WTC11 (cell line): ENCODE measurements at regions not wholly inside any gene's neighbourhood (a gene's known extent, or its start where the extent isn't known, plus 50 kb on each side); places are given as distances from the start of the nearest gene placed in this dataset.

Experiments
- ATAC-seq: fragments of 200-7000 bp; cut with Tn5 transposase; 2 replicates; pipeline ENCODE4 v1.10.0; 2021; ENCODE audit warnings: mild to moderate bottlenecking, moderate library complexity
- CTCF ChIA-PET: fragments of 300-600 bp; sonication (Branson Sonifier 250); formaldehyde crosslinking; loops from one replicate; lab custom pipeline; 2021; ENCODE audit warnings: antibody characterized with exemption; lab: Charles Lee
- POLR2A ChIA-PET: fragments of 350-600 bp; sonication (Branson Sonifier 250); formaldehyde crosslinking; loops from one replicate; lab custom pipeline; 2021; ENCODE audit warnings: antibody characterized with exemption; lab: Charles Lee
- DNase-seq: peaks from one replicate; pipeline ENCODE4 v3.0.0; 2021; ENCODE audit warnings: low spot score
- H3K27ac Mint-ChIP-seq: 2 replicates; pipeline ENCODE4 v1.8.0; 2021; ENCODE audit warnings: mixed read lengths
- H3K27me3 Mint-ChIP-seq: 2 replicates; pipeline ENCODE4 v1.8.0; 2021; ENCODE audit warnings: low read depth, mild to moderate bottlenecking, moderate library complexity, mixed read lengths
- H3K36me3 Mint-ChIP-seq: 2 replicates; pipeline ENCODE4 v1.8.0; 2021; ENCODE audit warnings: mixed read lengths
- H3K4me1 Mint-ChIP-seq: 2 replicates; pipeline ENCODE4 v1.8.0; 2022; ENCODE audit warnings: mixed read lengths
- H3K4me3 Mint-ChIP-seq: 2 replicates; pipeline ENCODE4 v1.8.0; 2021; ENCODE audit warnings: mild to moderate bottlenecking, moderate library complexity, mixed read lengths
- H3K9me3 Mint-ChIP-seq: 2 replicates; pipeline ENCODE4 v1.8.0; 2021; ENCODE audit warnings: mixed read lengths
- CREM ChIP-seq: sonication (generic); formaldehyde crosslinking; IDR thresholded peaks from 2 replicates; pipeline ENCODE4 v1.8.1; 2022; ENCODE audit warnings: mild to moderate bottlenecking, missing genetic modification reagents, moderate library complexity
- CTCF ChIP-seq: fragments of 200-600 bp; IDR thresholded peaks from 2 replicates; pipeline ENCODE4 v1.8.0; 2022; ENCODE audit warnings: antibody characterized with exemption
- EMX1 ChIP-seq: fragments of 250-450 bp; sonication (Bioruptor Pico); IDR thresholded peaks from 2 replicates; pipeline ENCODE4 v1.8.0; 2021; ENCODE audit warnings: mild to moderate bottlenecking
- FOXP1 ChIP-seq: sonication (generic); formaldehyde crosslinking; IDR thresholded peaks from 2 replicates; pipeline ENCODE4 v1.8.0; 2022; ENCODE audit warnings: missing genetic modification reagents, mild to moderate bottlenecking, moderate library complexity, borderline replicate concordance
- FOXP4 ChIP-seq: sonication (generic); formaldehyde crosslinking; IDR thresholded peaks from 2 replicates; pipeline ENCODE4 v1.8.0; 2022; ENCODE audit warnings: mild to moderate bottlenecking, missing genetic modification reagents
- GABPB1 ChIP-seq: sonication (generic); formaldehyde crosslinking; IDR thresholded peaks from 2 replicates; pipeline ENCODE4 v1.8.1; 2023; ENCODE audit warnings: mild to moderate bottlenecking, missing genetic modification reagents
- HMGA2 ChIP-seq: fragments of 250-450 bp; sonication (Bioruptor Pico); IDR thresholded peaks from 2 replicates; pipeline ENCODE4 v1.4.0; 2021; ENCODE audit warnings: mild to moderate bottlenecking, moderate library complexity
- KAT7 ChIP-seq: sonication (generic); formaldehyde crosslinking; IDR thresholded peaks from 2 replicates; pipeline ENCODE4 v1.8.1; 2023; ENCODE audit warnings: missing genetic modification reagents, mild to moderate bottlenecking, borderline replicate concordance
- NFE2L1 ChIP-seq: sonication (generic); formaldehyde crosslinking; IDR thresholded peaks from 2 replicates; pipeline ENCODE4 v1.8.1; 2023; ENCODE audit warnings: missing genetic modification reagents
- NR1H2 ChIP-seq: sonication (generic); formaldehyde crosslinking; IDR thresholded peaks from 2 replicates; pipeline ENCODE4 v1.9.0; 2021; ENCODE audit warnings: mild to moderate bottlenecking, moderate library complexity, missing genetic modification reagents
- RORB ChIP-seq: fragments of 250-450 bp; sonication (Bioruptor Pico); IDR thresholded peaks from 2 replicates; pipeline ENCODE4 v1.9.0; 2021; ENCODE audit warnings: mild to moderate bottlenecking
- STAT6 ChIP-seq: sonication (generic); formaldehyde crosslinking; conservative IDR thresholded peaks from 2 replicates; pipeline ENCODE4 v1.8.1; 2023; ENCODE audit warnings: mild to moderate bottlenecking, low read depth, missing genetic modification reagents, moderate library complexity
- ZMAT4 ChIP-seq: fragments of 250-450 bp; sonication (Bioruptor Pico); IDR thresholded peaks from 2 replicates; pipeline ENCODE4 v1.9.0; 2021; ENCODE audit warnings: mild to moderate bottlenecking
- ZNF121 ChIP-seq: sonication (generic); formaldehyde crosslinking; IDR thresholded peaks from 2 replicates; pipeline ENCODE4 v1.8.0; 2023; ENCODE audit warnings: missing genetic modification reagents
- ZNF219 ChIP-seq: sonication (generic); formaldehyde crosslinking; IDR thresholded peaks from 2 replicates; pipeline ENCODE4 v1.8.0; 2023; ENCODE audit warnings: missing genetic modification reagents, mild to moderate bottlenecking, borderline replicate concordance
- ZNF263 ChIP-seq: sonication (generic); formaldehyde crosslinking; IDR thresholded peaks from 2 replicates; pipeline ENCODE4 v1.8.1; 2022; ENCODE audit warnings: low read depth, mild to moderate bottlenecking, moderate library complexity, missing genetic modification reagents
- ZNF396 ChIP-seq: fragments of 250-450 bp; sonication (Bioruptor Pico); IDR thresholded peaks from 2 replicates; pipeline ENCODE4 v1.8.0; 2021; ENCODE audit warnings: mild to moderate bottlenecking, moderate library complexity, borderline replicate concordance
- ZNF671 ChIP-seq: fragments of 250-450 bp; sonication (Bioruptor Pico); IDR thresholded peaks from 2 replicates; pipeline ENCODE4 v1.8.0; 2021; ENCODE audit warnings: mild to moderate bottlenecking
- TF ChIP-seq, protein P1 (sequence below): sonication (generic); formaldehyde crosslinking; IDR thresholded peaks from 2 replicates; pipeline ENCODE4 v1.8.0; 2022; ENCODE audit warnings: mild to moderate bottlenecking, missing genetic modification reagents
- TF ChIP-seq, protein P2 (sequence below): fragments of 250-450 bp; sonication (Bioruptor Pico); IDR thresholded peaks from 2 replicates; pipeline ENCODE4 v1.9.0; 2021; ENCODE audit warnings: mild to moderate bottlenecking

DNA sequence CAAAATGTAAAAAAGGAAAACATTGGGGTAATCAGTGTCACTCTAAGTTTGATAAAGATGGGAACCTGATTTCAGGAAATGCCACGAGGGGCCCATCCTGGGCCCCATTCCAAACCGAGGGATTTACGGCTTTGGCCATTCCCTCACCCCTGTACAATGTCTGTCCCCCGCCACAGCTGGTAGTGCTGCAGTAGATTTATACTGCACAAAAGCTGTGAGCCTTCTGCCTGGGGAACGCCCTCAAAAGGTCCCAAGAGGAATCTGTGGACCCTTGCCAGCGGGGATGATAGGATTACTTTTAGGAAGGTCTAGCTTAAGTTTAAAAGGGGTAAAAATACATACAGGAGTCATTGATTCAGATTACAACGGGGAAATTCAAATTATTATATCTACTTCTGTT is 173.4 kb upstream of the SGCG start:
- H3K9me3 Mint-ChIP-seq, result peaks cover 42% of the 10 kb centered on the region
- ATAC-seq, result no peak
- DNase-seq, result no peak
- peaks cover 19% of the 10 kb centered on the region for H3K4me1 Mint-ChIP-seq
- ChIA-PET CTCF (interaction anchor here (0.9 kb wide), 1 partner anchor 13 kb away, joined by 3 read pairs; no protein-coding TSS in a partner anchor), POLR2A (no interaction called here)
- no peak overlapping the region for H3K4me3 Mint-ChIP-seq
- TF ChIP-seq ZNF121 (CRISPR knock-in tag) (no peak), FOXP1 (CRISPR knock-in tag) (no peak), NFE2L1 (no peak), CTCF (no peak), CREM (CRISPR knock-in tag) (no peak), FOXP4 (CRISPR knock-in tag) (no peak), NR1H2 (CRISPR knock-in tag) (no peak), KAT7 (CRISPR knock-in tag) (no peak), ZNF219 (CRISPR knock-in tag) (no peak), GABPB1 (CRISPR knock-in tag) (no peak), ZNF263 (CRISPR knock-in tag) (no peak), HMGA2 (CRISPR knock-in tag) (no peak), RORB (CRISPR knock-in tag) (no peak), ZNF671 (CRISPR knock-in tag) (no peak), ZNF396 (CRISPR knock-in tag) (no peak), STAT6 (CRISPR knock-in tag) (no peak), EMX1 (CRISPR knock-in tag) (no peak)
- TF ChIP-seq, protein P1, sequence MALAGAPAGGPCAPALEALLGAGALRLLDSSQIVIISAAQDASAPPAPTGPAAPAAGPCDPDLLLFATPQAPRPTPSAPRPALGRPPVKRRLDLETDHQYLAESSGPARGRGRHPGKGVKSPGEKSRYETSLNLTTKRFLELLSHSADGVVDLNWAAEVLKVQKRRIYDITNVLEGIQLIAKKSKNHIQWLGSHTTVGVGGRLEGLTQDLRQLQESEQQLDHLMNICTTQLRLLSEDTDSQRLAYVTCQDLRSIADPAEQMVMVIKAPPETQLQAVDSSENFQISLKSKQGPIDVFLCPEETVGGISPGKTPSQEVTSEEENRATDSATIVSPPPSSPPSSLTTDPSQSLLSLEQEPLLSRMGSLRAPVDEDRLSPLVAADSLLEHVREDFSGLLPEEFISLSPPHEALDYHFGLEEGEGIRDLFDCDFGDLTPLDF (CRISPR knock-in tag), result no peak
- no peak overlapping the region for H3K27ac Mint-ChIP-seq
- no peaks in the 10 kb centered on the region for H3K27me3 Mint-ChIP-seq
- peaks cover 15% of the 10 kb centered on the region for H3K36me3 Mint-ChIP-seq

DNA sequence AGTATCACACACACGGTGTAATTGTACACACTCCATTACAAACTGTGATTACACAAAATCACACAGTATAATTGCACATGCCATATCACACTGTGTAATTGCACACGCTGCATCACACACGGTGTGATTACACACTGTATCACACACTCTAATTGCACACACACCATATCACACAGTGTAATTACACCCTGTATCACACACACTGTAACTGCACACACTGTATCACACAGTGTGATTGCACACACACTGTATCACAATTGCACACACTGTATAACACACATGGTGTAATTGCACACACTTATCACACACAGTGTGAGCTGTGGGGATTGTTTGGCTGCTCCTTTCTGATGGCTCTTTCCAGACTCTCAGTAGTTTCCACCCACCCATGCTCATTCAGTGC is 162.6 kb upstream of the SGCG start:
- CTCF ChIA-PET, result interaction anchor here (1.1 kb wide), 1 partner anchor 217 kb away, joined by 4 read pairs; no protein-coding TSS in a partner anchor
- Mint-ChIP-seq H3K4me1 (peaks cover 8% of the 10 kb centered on the region; the same call in 1 of the 2 replicates), H3K9me3 (peaks cover 24% of the 10 kb centered on the region), H3K27ac (no peak overlapping the region), H3K27me3 (no peaks in the 10 kb centered on the region), H3K36me3 (0 out of 2 replicates have a peak, but pooled peaks cover 3% of the 10 kb centered on the region), H3K4me3 (no peak overlapping the region)
- no peak for ATAC-seq
- TF ChIP-seq, protein P2, sequence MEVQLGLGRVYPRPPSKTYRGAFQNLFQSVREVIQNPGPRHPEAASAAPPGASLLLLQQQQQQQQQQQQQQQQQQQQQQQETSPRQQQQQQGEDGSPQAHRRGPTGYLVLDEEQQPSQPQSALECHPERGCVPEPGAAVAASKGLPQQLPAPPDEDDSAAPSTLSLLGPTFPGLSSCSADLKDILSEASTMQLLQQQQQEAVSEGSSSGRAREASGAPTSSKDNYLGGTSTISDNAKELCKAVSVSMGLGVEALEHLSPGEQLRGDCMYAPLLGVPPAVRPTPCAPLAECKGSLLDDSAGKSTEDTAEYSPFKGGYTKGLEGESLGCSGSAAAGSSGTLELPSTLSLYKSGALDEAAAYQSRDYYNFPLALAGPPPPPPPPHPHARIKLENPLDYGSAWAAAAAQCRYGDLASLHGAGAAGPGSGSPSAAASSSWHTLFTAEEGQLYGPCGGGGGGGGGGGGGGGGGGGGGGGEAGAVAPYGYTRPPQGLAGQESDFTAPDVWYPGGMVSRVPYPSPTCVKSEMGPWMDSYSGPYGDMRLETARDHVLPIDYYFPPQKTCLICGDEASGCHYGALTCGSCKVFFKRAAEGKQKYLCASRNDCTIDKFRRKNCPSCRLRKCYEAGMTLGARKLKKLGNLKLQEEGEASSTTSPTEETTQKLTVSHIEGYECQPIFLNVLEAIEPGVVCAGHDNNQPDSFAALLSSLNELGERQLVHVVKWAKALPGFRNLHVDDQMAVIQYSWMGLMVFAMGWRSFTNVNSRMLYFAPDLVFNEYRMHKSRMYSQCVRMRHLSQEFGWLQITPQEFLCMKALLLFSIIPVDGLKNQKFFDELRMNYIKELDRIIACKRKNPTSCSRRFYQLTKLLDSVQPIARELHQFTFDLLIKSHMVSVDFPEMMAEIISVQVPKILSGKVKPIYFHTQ, result no peak
- TF ChIP-seq ZMAT4 (CRISPR knock-in tag), result no peak
- POLR2A ChIA-PET, result no interaction called here
- no peak for DNase-seq
